CD4-positive, alpha-beta T cell (primary cell): ENCODE measurements at regions not wholly inside any gene's neighbourhood (a gene's known extent, or its start where the extent isn't known, plus 50 kb on each side); places are given as distances from the start of the nearest gene placed in this dataset.

Experiments
- ATAC-seq: fragments of 200-7000 bp; cut with Tn5 transposase; one replicate; pipeline ENCODE4 v1.10.0; 2022; ENCODE audit warnings: mild to moderate bottlenecking; ENCODE audit not compliant: poor library complexity
- CTCF ChIA-PET: fragments of 350-600 bp; sonication (Branson Sonifier 250); formaldehyde crosslinking; loops from one replicate; lab custom pipeline; 2021; ENCODE audit warnings: antibody characterized with exemption, inconsistent platforms; lab: Charles Lee
- POLR2A ChIA-PET: fragments of 350-600 bp; sonication (Branson Sonifier 250); formaldehyde crosslinking; loops from one replicate; lab custom pipeline; 2021; ENCODE audit warnings: antibody characterized with exemption, inconsistent platforms; lab: Charles Lee
- DNase-seq, 14 experiments: peaks; one replicate each; pipeline ENCODE4 v3.0.0-alpha.2; 2013 to 2020; ENCODE audit warnings: mixed read lengths in 2 of 14
- H3K27ac ChIP-seq, 2 donors: one replicate each; pipeline versions ENCODE4 v1.5.1 to v1.7.0; 2013; ENCODE audit warnings: low read length in 2 of 2, low read depth in 1 of 2, mild to moderate bottlenecking in 1 of 2
- H3K27me3 ChIP-seq, 2 experiments: 1 replicate in 1 of 2; 2 replicates in 1 of 2; pipeline versions ENCODE4 v1.6.1 to v1.7.0; 2013; ENCODE audit warnings: low read length in 2 of 2, control low read depth in 1 of 2, mild to moderate bottlenecking in 1 of 2, moderate library complexity in 1 of 2; ENCODE audit not compliant: insufficient read depth in 2 of 2, control insufficient read depth in 1 of 2
- H3K36me3 ChIP-seq: one replicate; pipeline ENCODE4 v1.6.1; 2013; ENCODE audit warnings: low read length, control low read depth; ENCODE audit not compliant: insufficient read depth
- H3K4me1 ChIP-seq: one replicate; pipeline ENCODE4 v1.6.1; 2013; ENCODE audit warnings: low read length, control low read depth; ENCODE audit not compliant: insufficient read depth
- H3K4me3 ChIP-seq: one replicate; pipeline ENCODE4 v1.5.1; 2013; ENCODE audit warnings: mild to moderate bottlenecking, low read length, moderate library complexity
- H3K9me3 ChIP-seq, 2 experiments: 1 replicate in 1 of 2; 2 replicates in 1 of 2; pipeline versions ENCODE4 v1.6.1 to v1.7.0; 2013; ENCODE audit warnings: low read length in 2 of 2, mild to moderate bottlenecking in 2 of 2, control low read depth in 1 of 2, moderate library complexity in 1 of 2; ENCODE audit not compliant: control insufficient read depth in 1 of 2, insufficient read depth in 1 of 2
- H3K27ac Mint-ChIP-seq: one replicate; pipeline ENCODE4 v1.8.0; 2020; ENCODE audit warnings: mixed read lengths
- H3K27me3 Mint-ChIP-seq: one replicate; pipeline ENCODE4 v1.8.0; 2021; ENCODE audit warnings: mixed read lengths
- H3K36me3 Mint-ChIP-seq: one replicate; pipeline ENCODE4 v1.8.0; 2021; ENCODE audit warnings: low read depth, mixed read lengths
- H3K4me1 Mint-ChIP-seq: one replicate; pipeline ENCODE4 v1.8.0; 2021; ENCODE audit warnings: low read depth, mixed read lengths
- H3K4me3 Mint-ChIP-seq: one replicate; pipeline ENCODE4 v1.8.0; 2020; ENCODE audit warnings: mild to moderate bottlenecking, mixed read lengths
- H3K9me3 Mint-ChIP-seq: one replicate; pipeline ENCODE4 v1.8.0; 2020; ENCODE audit warnings: mixed read lengths
- intact Hi-C, 2 experiments: fragments of 100-400 bp; cut with DNase I in 1 of 2; cut with micrococcal nuclease in 1 of 2; formaldehyde crosslinking; loops; one replicate each; pipeline versions ENCODE4 v1.15.1 to v1.9.0; 2023 to 2025; cut with DNase I, micrococcal nuclease
- TF ChIP-seq, protein P1 (sequence below): fragments of 200-600 bp; IDR thresholded peaks from one replicate; pipeline ENCODE4 v1.8.0; 2022; ENCODE audit warnings: antibody characterized with exemption, mild to moderate bottlenecking

DNA sequence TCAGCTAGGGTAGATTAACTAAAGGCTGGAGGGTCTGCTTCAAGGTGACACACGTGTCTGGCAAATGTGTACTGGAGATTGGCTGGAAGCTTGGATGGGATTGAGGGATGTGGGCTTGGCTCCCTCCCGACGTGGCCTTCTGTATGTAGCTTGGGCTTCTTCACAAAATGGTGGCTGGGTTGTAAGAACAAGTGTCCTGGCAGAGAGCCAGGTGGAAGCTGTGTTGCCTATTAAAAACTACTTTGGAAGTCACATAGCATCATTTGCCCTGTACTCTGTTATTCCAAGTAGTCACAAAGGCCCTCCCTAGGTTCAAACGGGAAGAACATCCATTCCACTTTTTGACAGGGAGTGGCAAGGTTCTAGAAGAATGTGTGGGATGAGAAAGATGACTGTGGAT lies 174.1 kb upstream of the PRICKLE1 start:
- Histone ChIP-seq H3K4me1 (no peaks in the 10 kb centered on the region), H3K9me3 (no peaks in the 10 kb centered on the region), H3K27ac (no peak overlapping the region), H3K27me3 (no peaks in the 10 kb centered on the region), H3K4me3 (no peak overlapping the region), H3K36me3 (no peaks in the 10 kb centered on the region)
- POLR2A ChIA-PET: no interaction called here
- Mint-ChIP-seq H3K36me3 (no peaks in the 10 kb centered on the region), H3K4me1 (no peaks in the 10 kb centered on the region), H3K27ac (no peak overlapping the region), H3K4me3 (no peak overlapping the region), H3K9me3 (peaks cover 3% of the 10 kb centered on the region), H3K27me3 (no peaks in the 10 kb centered on the region)
- TF ChIP-seq, protein P1, sequence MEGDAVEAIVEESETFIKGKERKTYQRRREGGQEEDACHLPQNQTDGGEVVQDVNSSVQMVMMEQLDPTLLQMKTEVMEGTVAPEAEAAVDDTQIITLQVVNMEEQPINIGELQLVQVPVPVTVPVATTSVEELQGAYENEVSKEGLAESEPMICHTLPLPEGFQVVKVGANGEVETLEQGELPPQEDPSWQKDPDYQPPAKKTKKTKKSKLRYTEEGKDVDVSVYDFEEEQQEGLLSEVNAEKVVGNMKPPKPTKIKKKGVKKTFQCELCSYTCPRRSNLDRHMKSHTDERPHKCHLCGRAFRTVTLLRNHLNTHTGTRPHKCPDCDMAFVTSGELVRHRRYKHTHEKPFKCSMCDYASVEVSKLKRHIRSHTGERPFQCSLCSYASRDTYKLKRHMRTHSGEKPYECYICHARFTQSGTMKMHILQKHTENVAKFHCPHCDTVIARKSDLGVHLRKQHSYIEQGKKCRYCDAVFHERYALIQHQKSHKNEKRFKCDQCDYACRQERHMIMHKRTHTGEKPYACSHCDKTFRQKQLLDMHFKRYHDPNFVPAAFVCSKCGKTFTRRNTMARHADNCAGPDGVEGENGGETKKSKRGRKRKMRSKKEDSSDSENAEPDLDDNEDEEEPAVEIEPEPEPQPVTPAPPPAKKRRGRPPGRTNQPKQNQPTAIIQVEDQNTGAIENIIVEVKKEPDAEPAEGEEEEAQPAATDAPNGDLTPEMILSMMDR: no peak
- no peak for DNase-seq
- ATAC-seq: no peak
- CTCF ChIA-PET: no interaction called here
- intact Hi-C loops: no loop called here

DNA sequence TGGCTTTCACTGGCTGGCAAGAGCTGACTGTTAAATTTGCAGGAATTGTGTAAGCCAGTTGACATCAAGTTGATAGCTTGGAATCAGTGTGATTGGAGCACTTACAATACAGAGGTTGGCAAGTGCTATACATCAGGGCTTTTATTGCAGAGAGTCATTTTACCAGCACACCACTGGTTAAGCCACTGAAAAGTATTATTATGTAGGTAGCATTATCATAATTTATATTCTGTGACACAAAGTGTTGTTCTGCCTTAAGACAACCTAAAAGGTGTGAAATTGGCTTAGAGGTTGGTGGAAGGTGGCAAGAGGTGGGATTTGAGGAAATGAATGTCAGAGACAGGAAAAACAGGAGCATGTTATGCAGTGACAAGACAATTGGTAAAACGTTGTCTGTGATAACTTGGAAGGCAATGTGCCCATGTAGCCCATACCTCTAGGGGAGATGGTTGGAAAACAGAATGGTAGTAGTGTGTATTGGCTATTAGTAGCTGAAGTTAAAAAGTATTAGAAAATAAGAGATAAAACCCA lies 172.9 kb upstream of the PRICKLE1 start:
- no peak overlapping the region for H3K4me3 Mint-ChIP-seq
- H3K4me1 Mint-ChIP-seq: no peaks in the 10 kb centered on the region
- ChIA-PET CTCF (no interaction called here), POLR2A (no interaction called here)
- H3K27ac Mint-ChIP-seq: no peak overlapping the region
- peaks cover 3% of the 10 kb centered on the region for H3K9me3 Mint-ChIP-seq
- H3K27me3 ChIP-seq: no peaks in the 10 kb centered on the region
- no peaks in the 10 kb centered on the region for H3K27me3 Mint-ChIP-seq
- TF ChIP-seq, protein P1: no peak
- no peaks in the 10 kb centered on the region for H3K36me3 Mint-ChIP-seq
- no peaks in the 10 kb centered on the region for H3K36me3 ChIP-seq
- intact Hi-C loops: no loop called here
- no peaks in the 10 kb centered on the region for H3K9me3 ChIP-seq
- H3K4me1 ChIP-seq: no peaks in the 10 kb centered on the region
- H3K27ac ChIP-seq: no peak overlapping the region
- no peak overlapping the region for H3K4me3 ChIP-seq
- DNase-seq: no peak
- no peak for ATAC-seq

DNA sequence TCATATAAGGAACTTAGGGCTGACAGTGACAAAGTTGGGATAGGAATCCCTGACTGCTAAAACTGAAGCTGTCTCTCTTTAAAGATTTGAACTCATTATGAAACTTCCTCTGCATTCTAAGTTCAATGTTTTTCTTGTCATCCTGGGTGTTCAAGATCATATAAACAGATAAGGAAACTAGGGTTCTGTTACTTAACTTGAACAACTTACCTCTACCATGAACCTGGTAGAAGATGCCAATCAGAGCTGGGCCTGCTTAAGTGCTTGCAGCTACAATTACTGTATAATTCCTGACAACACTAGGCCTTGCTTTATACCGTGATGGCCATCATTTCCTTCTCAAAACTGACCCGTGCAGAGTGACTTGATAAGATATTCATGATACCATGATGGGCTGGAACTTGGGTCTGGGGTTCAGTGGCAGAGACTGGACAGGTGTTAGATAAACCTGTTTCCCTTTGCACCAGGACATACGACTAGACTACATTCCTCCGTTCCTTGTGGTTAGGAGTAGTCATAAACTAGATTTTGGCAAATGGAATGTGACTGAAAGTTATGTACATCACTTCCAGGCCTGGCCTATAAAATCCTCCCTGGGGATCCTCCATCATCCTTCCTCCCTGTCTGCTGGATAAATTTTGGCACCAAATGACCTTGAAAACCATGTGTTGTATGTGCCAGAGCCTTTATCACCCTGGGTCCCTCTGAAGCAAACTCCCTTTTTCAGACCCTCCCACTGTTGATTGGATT lies 172.2 kb upstream of the PRICKLE1 start:
- Mint-ChIP-seq H3K4me1 (no peaks in the 10 kb centered on the region), H3K9me3 (peaks cover 3% of the 10 kb centered on the region), H3K36me3 (no peaks in the 10 kb centered on the region), H3K4me3 (no peak overlapping the region), H3K27ac (no peak overlapping the region), H3K27me3 (no peaks in the 10 kb centered on the region)
- TF ChIP-seq, protein P1: no peak
- no peaks in the 10 kb centered on the region for H3K27me3 ChIP-seq
- no peak overlapping the region for H3K4me3 ChIP-seq
- H3K27ac ChIP-seq: no peak overlapping the region
- POLR2A ChIA-PET: no interaction called here
- intact Hi-C loops: no loop called here
- no peaks in the 10 kb centered on the region for H3K36me3 ChIP-seq
- CTCF ChIA-PET: no interaction called here
- DNase-seq: no peak
- no peaks in the 10 kb centered on the region for H3K4me1 ChIP-seq
- ATAC-seq: no peak
- no peaks in the 10 kb centered on the region for H3K9me3 ChIP-seq
